Upper lobe of right lung (tissue), 1 donor: ENCODE measurements at regions not wholly inside any gene's neighbourhood (a gene's known extent, or its start where the extent isn't known, plus 50 kb on each side); places are given as distances from the start of the nearest gene placed in this dataset.

Source experiments
- ATAC-seq: fragments of 200-7000 bp; cut with Tn5 transposase; one replicate; pipeline ENCODE4 v1.9.1; 2020; ENCODE audit warnings: mild to moderate bottlenecking, moderate library complexity
- DNase-seq: peaks from one replicate; pipeline ENCODE4 v3.0.0-alpha.2; 2020
- H3K27ac ChIP-seq: fragments of 200-600 bp; one replicate; pipeline ENCODE4 v1.8.0; 2022
- H3K27me3 ChIP-seq: fragments of 200-600 bp; one replicate; pipeline ENCODE4 v1.8.0; 2022; ENCODE audit warnings: mild to moderate bottlenecking
- H3K36me3 ChIP-seq: fragments of 200-600 bp; one replicate; pipeline ENCODE4 v1.8.0; 2022
- H3K4me1 ChIP-seq: fragments of 200-600 bp; one replicate; pipeline ENCODE4 v1.8.0; 2022
- H3K4me3 ChIP-seq: fragments of 200-600 bp; one replicate; pipeline ENCODE4 v1.8.0; 2022; ENCODE audit warnings: mild to moderate bottlenecking
- H3K9me3 ChIP-seq: fragments of 200-600 bp; one replicate; pipeline ENCODE4 v1.8.0; 2022
- intact Hi-C: fragments of 100-400 bp; cut with DNase I; formaldehyde crosslinking; loops from one replicate; pipeline ENCODE4 v1.11.0; 2022
- TF ChIP-seq, protein P1 (sequence below): fragments of 200-600 bp; IDR thresholded peaks from one replicate; pipeline ENCODE4 v1.8.0; 2022; ENCODE audit warnings: antibody characterized with exemption
- donor health status: DM: no; HTN: yes; CAD: no; lungs with severe emphysema.

DNA sequence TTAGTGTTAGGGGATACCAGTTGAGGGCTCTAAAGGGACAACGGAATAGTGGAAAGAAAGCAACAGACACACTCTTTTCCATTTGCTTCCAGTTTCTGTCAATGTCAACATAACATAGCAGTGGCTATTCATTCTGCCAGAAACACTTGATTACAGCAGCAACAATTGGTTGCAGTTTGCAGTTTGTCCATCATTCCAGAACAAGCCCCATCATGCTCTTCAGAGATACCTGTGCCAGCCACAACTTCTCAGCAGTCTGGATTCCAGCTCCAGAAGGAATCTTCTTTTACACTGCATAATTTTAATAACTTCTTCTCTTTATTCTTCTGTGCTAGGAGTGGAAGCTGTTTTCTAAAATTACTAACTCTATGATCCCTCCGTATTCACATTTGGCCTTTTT is 1521.4 kb downstream of the PLA2G4A start:
- Histone ChIP-seq H3K9me3 (no peaks in the 10 kb centered on the region), H3K36me3 (no peaks in the 10 kb centered on the region), H3K4me3 (no peak overlapping the region), H3K27me3 (no peaks in the 10 kb centered on the region), H3K27ac (no peak overlapping the region), H3K4me1 (no peaks in the 10 kb centered on the region)
- DNase-seq (no peak), ATAC-seq (no peak)
- intact Hi-C loops: no loop called here
- TF ChIP-seq, protein P1, sequence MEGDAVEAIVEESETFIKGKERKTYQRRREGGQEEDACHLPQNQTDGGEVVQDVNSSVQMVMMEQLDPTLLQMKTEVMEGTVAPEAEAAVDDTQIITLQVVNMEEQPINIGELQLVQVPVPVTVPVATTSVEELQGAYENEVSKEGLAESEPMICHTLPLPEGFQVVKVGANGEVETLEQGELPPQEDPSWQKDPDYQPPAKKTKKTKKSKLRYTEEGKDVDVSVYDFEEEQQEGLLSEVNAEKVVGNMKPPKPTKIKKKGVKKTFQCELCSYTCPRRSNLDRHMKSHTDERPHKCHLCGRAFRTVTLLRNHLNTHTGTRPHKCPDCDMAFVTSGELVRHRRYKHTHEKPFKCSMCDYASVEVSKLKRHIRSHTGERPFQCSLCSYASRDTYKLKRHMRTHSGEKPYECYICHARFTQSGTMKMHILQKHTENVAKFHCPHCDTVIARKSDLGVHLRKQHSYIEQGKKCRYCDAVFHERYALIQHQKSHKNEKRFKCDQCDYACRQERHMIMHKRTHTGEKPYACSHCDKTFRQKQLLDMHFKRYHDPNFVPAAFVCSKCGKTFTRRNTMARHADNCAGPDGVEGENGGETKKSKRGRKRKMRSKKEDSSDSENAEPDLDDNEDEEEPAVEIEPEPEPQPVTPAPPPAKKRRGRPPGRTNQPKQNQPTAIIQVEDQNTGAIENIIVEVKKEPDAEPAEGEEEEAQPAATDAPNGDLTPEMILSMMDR: no peak

DNA sequence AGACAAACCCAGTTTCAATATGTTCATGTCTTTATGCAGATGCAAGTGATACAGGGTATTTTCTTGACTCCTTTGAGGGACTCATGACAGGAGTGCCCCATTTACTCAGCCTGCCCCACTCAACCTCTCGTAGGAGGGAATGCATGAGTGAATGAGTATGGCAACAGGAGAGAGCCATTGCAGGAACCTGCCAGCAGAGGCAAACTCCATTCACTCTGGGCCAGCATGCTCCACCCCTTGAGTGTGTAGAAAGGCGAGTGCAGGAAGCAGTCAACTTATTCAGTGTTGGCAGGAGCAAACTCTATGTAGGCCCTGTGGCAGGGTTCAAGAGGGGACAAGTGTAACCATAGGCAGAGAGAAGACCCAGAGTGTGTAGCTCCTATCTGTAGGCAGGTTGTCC is 1526.3 kb downstream of the PLA2G4A start:
- no peak for DNase-seq
- Histone ChIP-seq H3K9me3 (no peaks in the 10 kb centered on the region), H3K36me3 (no peaks in the 10 kb centered on the region), H3K27ac (no peak overlapping the region), H3K4me3 (no peak overlapping the region), H3K4me1 (no peaks in the 10 kb centered on the region), H3K27me3 (no peaks in the 10 kb centered on the region)
- TF ChIP-seq, protein P1: no peak
- intact Hi-C loops: no loop called here
- no peak for ATAC-seq

- intact Hi-C loops: no loop called here
- TF ChIP-seq, protein P1: no peak
- no peaks in the 10 kb centered on the region for H3K9me3 ChIP-seq
- H3K27me3 ChIP-seq: no peaks in the 10 kb centered on the region
- DNase-seq (no peak), ATAC-seq (peak; percentile 27)
- H3K27ac ChIP-seq: no peak overlapping the region
- no peaks in the 10 kb centered on the region for H3K4me1 ChIP-seq
- H3K36me3 ChIP-seq: no peaks in the 10 kb centered on the region
- H3K4me3 ChIP-seq: no peak overlapping the region
Observed at GRCh38 chr1:188355847-188356246, 1527.1 kb downstream of the PLA2G4A start.

DNA sequence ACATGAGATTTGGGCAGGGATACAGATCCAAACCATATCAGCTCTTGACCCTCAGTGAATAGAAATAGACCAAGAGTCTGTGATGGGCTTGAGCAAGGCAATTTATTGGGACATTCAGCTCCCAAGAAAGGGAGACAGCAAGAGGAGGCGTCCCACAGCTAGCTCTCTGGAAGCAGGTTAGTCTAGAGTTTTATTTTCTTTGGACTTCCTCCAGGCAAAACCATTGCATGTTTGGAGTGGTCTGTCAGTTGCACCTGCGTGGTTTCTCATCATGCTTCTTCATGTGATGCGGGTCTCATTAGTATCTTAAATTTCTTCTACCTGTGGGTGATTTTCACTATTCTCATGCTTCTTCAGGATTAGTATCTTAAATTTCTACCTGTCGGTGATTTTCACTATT is 1530.6 kb downstream of the PLA2G4A start:
- TF ChIP-seq, protein P1: no peak
- no peak for ATAC-seq
- H3K27ac ChIP-seq: no peak overlapping the region
- no peaks in the 10 kb centered on the region for H3K9me3 ChIP-seq
- H3K27me3 ChIP-seq: no peaks in the 10 kb centered on the region
- intact Hi-C loops: no loop called here
- H3K36me3 ChIP-seq: no peaks in the 10 kb centered on the region
- DNase-seq: no peak
- no peak overlapping the region for H3K4me3 ChIP-seq
- no peaks in the 10 kb centered on the region for H3K4me1 ChIP-seq

DNA sequence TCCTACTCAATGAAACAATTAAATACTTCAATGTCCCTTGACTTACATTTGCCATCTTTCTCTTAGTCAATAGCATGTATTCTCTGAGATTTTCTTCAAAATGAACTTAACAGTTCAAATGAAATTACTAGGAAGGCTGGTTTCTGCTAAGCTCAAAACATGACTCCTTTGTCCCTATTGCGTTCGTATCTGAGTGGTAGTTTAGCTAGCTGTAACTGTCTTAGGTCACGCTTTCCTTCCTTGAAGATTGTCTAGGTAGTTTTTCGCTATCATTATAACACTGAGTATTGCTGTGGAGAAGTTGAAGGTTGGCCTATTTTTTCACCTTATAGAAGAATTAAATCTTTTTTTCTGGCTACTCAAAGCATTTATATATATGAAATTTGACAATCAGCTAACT is 1535.2 kb downstream of the PLA2G4A start:
- TF ChIP-seq, protein P1: no peak
- ATAC-seq (no peak), DNase-seq (no peak)
- H3K9me3 ChIP-seq: no peaks in the 10 kb centered on the region
- H3K36me3 ChIP-seq: no peaks in the 10 kb centered on the region
- H3K27me3 ChIP-seq: no peaks in the 10 kb centered on the region
- no peak overlapping the region for H3K27ac ChIP-seq
- no peaks in the 10 kb centered on the region for H3K4me1 ChIP-seq
- H3K4me3 ChIP-seq: no peak overlapping the region
- intact Hi-C loops: no loop called here

- DNase-seq: no peak
- Histone ChIP-seq H3K36me3 (no peaks in the 10 kb centered on the region), H3K4me1 (no peaks in the 10 kb centered on the region), H3K27me3 (no peaks in the 10 kb centered on the region), H3K9me3 (no peaks in the 10 kb centered on the region), H3K27ac (no peak overlapping the region), H3K4me3 (no peak overlapping the region)
- ATAC-seq: no peak
- TF ChIP-seq, protein P1: no peak
- intact Hi-C loops: no loop called here
Observed at GRCh38 chr1:188364927-188365449, 1536.2 kb downstream of the PLA2G4A start.
